ENCODE measurements at regions not wholly inside any gene's neighbourhood (a gene's known extent, or its start where the extent isn't known, plus 50 kb on each side); places are given as distances from the start of the nearest gene placed in this dataset.

DNA sequence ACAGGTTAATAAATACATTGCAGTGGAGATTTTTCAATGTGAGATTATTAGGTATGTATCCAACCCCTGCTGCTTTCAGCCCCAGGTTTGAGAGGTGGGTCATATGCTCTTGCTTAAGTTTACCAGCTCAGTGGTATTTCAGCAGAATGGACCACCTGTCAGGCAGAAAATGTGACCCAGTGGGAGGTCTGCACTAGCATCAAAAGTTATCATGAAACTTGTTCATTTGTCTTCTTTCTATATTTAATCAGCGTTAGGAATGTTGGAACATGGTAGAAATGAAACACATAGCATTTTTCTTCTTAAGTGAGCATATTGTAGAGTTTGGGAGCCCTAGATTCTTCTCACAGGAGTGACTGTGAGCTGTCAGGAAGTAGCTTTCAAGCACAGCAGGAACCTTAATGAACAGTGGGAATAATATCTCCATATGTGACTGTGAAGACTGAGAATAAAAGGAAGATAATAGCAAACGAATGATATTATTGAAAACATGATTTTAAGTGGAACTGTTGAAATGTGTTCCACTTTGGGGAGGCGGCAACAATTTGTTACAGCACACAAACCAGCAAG lies 596.9 kb upstream of the CDH6 start:
- TF ChIP-seq POLR2A (IDR thresholded peaks at IDR 0.05; ENCODE audit: low read depth) (no peak), POLR2AphosphoS5 (IDR thresholded peaks at IDR 0.05) (no peak)
- TF ChIP-seq, protein P1, sequence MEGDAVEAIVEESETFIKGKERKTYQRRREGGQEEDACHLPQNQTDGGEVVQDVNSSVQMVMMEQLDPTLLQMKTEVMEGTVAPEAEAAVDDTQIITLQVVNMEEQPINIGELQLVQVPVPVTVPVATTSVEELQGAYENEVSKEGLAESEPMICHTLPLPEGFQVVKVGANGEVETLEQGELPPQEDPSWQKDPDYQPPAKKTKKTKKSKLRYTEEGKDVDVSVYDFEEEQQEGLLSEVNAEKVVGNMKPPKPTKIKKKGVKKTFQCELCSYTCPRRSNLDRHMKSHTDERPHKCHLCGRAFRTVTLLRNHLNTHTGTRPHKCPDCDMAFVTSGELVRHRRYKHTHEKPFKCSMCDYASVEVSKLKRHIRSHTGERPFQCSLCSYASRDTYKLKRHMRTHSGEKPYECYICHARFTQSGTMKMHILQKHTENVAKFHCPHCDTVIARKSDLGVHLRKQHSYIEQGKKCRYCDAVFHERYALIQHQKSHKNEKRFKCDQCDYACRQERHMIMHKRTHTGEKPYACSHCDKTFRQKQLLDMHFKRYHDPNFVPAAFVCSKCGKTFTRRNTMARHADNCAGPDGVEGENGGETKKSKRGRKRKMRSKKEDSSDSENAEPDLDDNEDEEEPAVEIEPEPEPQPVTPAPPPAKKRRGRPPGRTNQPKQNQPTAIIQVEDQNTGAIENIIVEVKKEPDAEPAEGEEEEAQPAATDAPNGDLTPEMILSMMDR (IDR thresholded peaks at IDR 0.05): no peak
